ENCODE measurements at regions not wholly inside any gene's neighbourhood (a gene's known extent, or its start where the extent isn't known, plus 50 kb on each side); places are given as distances from the start of the nearest gene placed in this dataset.

- Histone ChIP-seq H3K27me3 (ENCODE audit: control insufficient read depth, insufficient read depth, low read length) (no peaks in the 10 kb centered on the region), H3K4me3 (ENCODE audit: low read depth, low read length) (no peak overlapping the region), H3K36me3 (ENCODE audit: control insufficient read depth, insufficient read depth, low read length) (no peaks in the 10 kb centered on the region)
- no peak for TF ChIP-seq CTCF (IDR thresholded peaks at IDR 0.05; ENCODE audit: insufficient read depth, low read length, poor library complexity, severe bottlenecking)
- no peak for DNase-seq (ENCODE audit: low read depth)
Measured at GRCh38 chr6:156420172-156420993, 356.8 kb upstream of the ARID1B start.

GRCh38 chr6:156419594-156419993 is 357.6 kb upstream of the ARID1B start:
- DNase-seq (ENCODE audit: low read depth), result no peak
- Histone ChIP-seq H3K27me3 (ENCODE audit: control insufficient read depth, insufficient read depth, low read length) (no peaks in the 10 kb centered on the region), H3K4me3 (ENCODE audit: low read depth, low read length) (no peak overlapping the region), H3K36me3 (ENCODE audit: control insufficient read depth, insufficient read depth, low read length) (no peaks in the 10 kb centered on the region)
- TF ChIP-seq CTCF (IDR thresholded peaks at IDR 0.05; ENCODE audit: insufficient read depth, low read length, poor library complexity, severe bottlenecking), result no peak

- H3K4me3 ChIP-seq (ENCODE audit: low read depth, low read length), result no peak overlapping the region
- no peaks in the 10 kb centered on the region for H3K36me3 ChIP-seq (ENCODE audit: control insufficient read depth, insufficient read depth, low read length)
- DNase-seq (ENCODE audit: low read depth), result no peak
- TF ChIP-seq CTCF (IDR thresholded peaks at IDR 0.05; ENCODE audit: insufficient read depth, low read length, poor library complexity, severe bottlenecking), result no peak
- H3K27me3 ChIP-seq (ENCODE audit: control insufficient read depth, insufficient read depth, low read length), result no peaks in the 10 kb centered on the region
Measured at GRCh38 chr6:156418253-156418652, 358.9 kb upstream of the ARID1B start.

GRCh38 chr6:156416391-156416790 is 360.8 kb upstream of the ARID1B start:
- Histone ChIP-seq H3K36me3 (ENCODE audit: control insufficient read depth, insufficient read depth, low read length) (no peaks in the 10 kb centered on the region), H3K4me3 (ENCODE audit: low read depth, low read length) (no peak overlapping the region), H3K27me3 (ENCODE audit: control insufficient read depth, insufficient read depth, low read length) (no peaks in the 10 kb centered on the region)
- no peak for TF ChIP-seq CTCF (IDR thresholded peaks at IDR 0.05; ENCODE audit: insufficient read depth, low read length, poor library complexity, severe bottlenecking)
- DNase-seq (ENCODE audit: low read depth), result no peak

- TF ChIP-seq CTCF (IDR thresholded peaks at IDR 0.05; ENCODE audit: insufficient read depth, low read length, poor library complexity, severe bottlenecking), result no peak
- H3K27me3 ChIP-seq (ENCODE audit: control insufficient read depth, insufficient read depth, low read length), result no peaks in the 10 kb centered on the region
- no peak overlapping the region for H3K4me3 ChIP-seq (ENCODE audit: low read depth, low read length)
- no peak for DNase-seq (ENCODE audit: low read depth)
- no peaks in the 10 kb centered on the region for H3K36me3 ChIP-seq (ENCODE audit: control insufficient read depth, insufficient read depth, low read length)
Measured at GRCh38 chr6:156413154-156413553, 364.0 kb upstream of the ARID1B start.

GRCh38 chr6:156410649-156411048 is 366.5 kb upstream of the ARID1B start:
- TF ChIP-seq CTCF (IDR thresholded peaks at IDR 0.05; ENCODE audit: insufficient read depth, low read length, poor library complexity, severe bottlenecking), result no peak
- DNase-seq (ENCODE audit: low read depth), result no peak
- Histone ChIP-seq H3K36me3 (ENCODE audit: control insufficient read depth, insufficient read depth, low read length) (no peaks in the 10 kb centered on the region), H3K4me3 (ENCODE audit: low read depth, low read length) (no peak overlapping the region), H3K27me3 (ENCODE audit: control insufficient read depth, insufficient read depth, low read length) (no peaks in the 10 kb centered on the region)
